Heart left ventricle (tissue), 13 donors: ENCODE measurements at regions not wholly inside any gene's neighbourhood (a gene's known extent, or its start where the extent isn't known, plus 50 kb on each side); places are given as distances from the start of the nearest gene placed in this dataset.

ENCODE experiments used
- CTCF ChIP-seq, 12 donors: fragments of 200-600 bp; sonication (generic) in 4 of 12; IDR thresholded peaks; one replicate each; pipeline versions ENCODE4 v1.5.0 to v1.8.0; 2018 to 2022; ENCODE audit warnings: antibody characterized with exemption in 12 of 12, mild to moderate bottlenecking in 5 of 12
- POLR2A ChIP-seq, 2 donors: fragments of 450-650 bp; IDR thresholded peaks; one replicate each; pipeline ENCODE4 v1.6.1; 2017; ENCODE audit warnings: antibody characterized with exemption in 2 of 2, mild to moderate bottlenecking in 2 of 2, moderate library complexity in 2 of 2
- donor health status: ischemic (EF 13 %, LVEDD 7.1; RV severe dilation, severe dysfunction).
- donor health status: DM: no; HTN: yes; CAD: no.
- donor health status: DM: no; HTN: no; CAD: no.
- donor health status: ischemic (EF 25% LVEDD 6.9; RV normal size, moderate dysfunction).
- donor health status: ischemic (EF 25% LVEDD 5.7; RV mildly dilated, moderate dysfunction).
- donor health status: ischemic (EF 35%, LVEDD 5.7; RV mildly dilated, moderate dysfunction).
- donor health status: nonischemic (EF 11% LVEDD 7.7; RV severe dilation, severe dysfunction).
- donor health status: DM: yes; HTN: yes; CAD: no.
- donor health status: PGD.
- donor health status: ischemic (EF 29% LVEDD 5.4; RV normal size, mild dysfunction).
- donor health status: nonischemic (EF 23%, LVEDD 6.1; RV moderate dilation, normal function).

GRCh38 chr5:52481201-52481600 lies 306.5 kb upstream of the ITGA1 start:
- TF ChIP-seq POLR2A (IDR thresholded peaks at IDR 0.05) (no peak), CTCF (IDR thresholded peaks at IDR 0.05) (no peak)
